M059J (cell line): ENCODE measurements at regions not wholly inside any gene's neighbourhood (a gene's known extent, or its start where the extent isn't known, plus 50 kb on each side); places are given as distances from the start of the nearest gene placed in this dataset.
"Not testable (repeated sequence)": the region's sequence is repeated elsewhere in the genome, so short reads cannot be mapped to it uniquely, and the experiment has no call there.

Source experiments
- DNase-seq: peaks from one replicate; pipeline ENCODE4 v3.0.0-alpha.2; 2012; ENCODE audit warnings: low read depth

- DNase-seq = not testable (repeated sequence)
Observed at GRCh38 chr14:36411951-36412350, 91.5 kb upstream of the MBIP start.

GRCh38 chr14:36408388-36408787 lies 88.0 kb upstream of the MBIP start:
- DNase-seq = no peak

GRCh38 chr14:36405589-36406274 lies 85.3 kb upstream of the MBIP start:
- no peak for DNase-seq

- DNase-seq = no peak
Observed at GRCh38 chr14:36402867-36403266, 82.4 kb upstream of the MBIP start.

GRCh38 chr14:36398463-36399291 lies 78.2 kb upstream of the MBIP start:
- DNase-seq = no peak

GRCh38 chr14:36397357-36397756 lies 76.9 kb upstream of the MBIP start:
- no peak for DNase-seq

GRCh38 chr14:36396798-36397197 lies 76.4 kb upstream of the MBIP start:
- DNase-seq = no peak

GRCh38 chr14:36394593-36394992 lies 74.2 kb upstream of the MBIP start:
- no peak for DNase-seq

- DNase-seq = no peak
Observed at GRCh38 chr14:36390718-36391117, 70.3 kb upstream of the MBIP start.

- DNase-seq = peak; percentile 12
Observed at GRCh38 chr14:36383767-36384431, 63.5 kb upstream of the MBIP start.

GRCh38 chr14:36373982-36374673 lies 53.7 kb upstream of the MBIP start:
- peak; percentile 70 for DNase-seq
